ENCODE measurements at regions not wholly inside any gene's neighbourhood (a gene's known extent, or its start where the extent isn't known, plus 50 kb on each side); places are given as distances from the start of the nearest gene placed in this dataset.

DNA sequence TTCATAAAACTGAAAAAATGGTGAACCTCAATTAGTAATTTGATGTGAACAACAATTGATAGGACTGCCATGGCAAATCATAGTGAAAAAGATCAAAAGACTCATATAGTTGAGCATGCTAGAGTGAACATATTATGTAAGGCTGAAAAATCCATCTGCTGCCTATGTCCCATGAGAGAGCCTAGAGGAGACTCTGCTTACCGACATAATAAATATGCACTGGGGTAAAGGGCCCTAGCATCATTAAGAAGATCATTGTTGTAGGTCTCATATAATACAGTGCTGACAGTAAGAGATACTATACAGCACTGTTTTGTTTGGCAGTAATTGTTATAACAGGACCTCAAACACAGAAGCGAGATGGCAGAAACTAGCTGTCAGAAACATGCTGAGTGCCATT lies 229.0 kb downstream of the PABPC4L start:
- H3K36me3 ChIP-seq (ENCODE audit: control insufficient read depth in 1 of 2, insufficient read depth in 2 of 2, low read length in 2 of 2), result no peaks in the 10 kb centered on the region
- H3K9ac ChIP-seq (ENCODE audit: low read depth in 1 of 2, low read length in 2 of 2), result no peak overlapping the region
- no peaks in the 10 kb centered on the region for H3K27me3 ChIP-seq (ENCODE audit: control insufficient read depth in 1 of 2, insufficient read depth in 2 of 2, low read length in 2 of 2)
- H3K9me3 ChIP-seq (ENCODE audit: control insufficient read depth in 1 of 2, low read length in 2 of 2), result peaks cover 0 to 4% of the 10 kb centered on the region in 2 donors
- H3K4me3 ChIP-seq (ENCODE audit: low read depth in 1 of 2, low read length in 2 of 2), result no peak overlapping the region
- H3K4me1 ChIP-seq (ENCODE audit: control insufficient read depth in 1 of 2, insufficient read depth in 2 of 2, low read length in 2 of 2), result no peaks in the 10 kb centered on the region
- H3K27ac ChIP-seq (ENCODE audit: low read depth, low read length), result no peak overlapping the region

GRCh38 chr4:133969202-133969848 lies 232.3 kb downstream of the PABPC4L start:
- Histone ChIP-seq H3K9ac (ENCODE audit: low read depth in 1 of 2, low read length in 2 of 2) (no peak overlapping the region), H3K27ac (ENCODE audit: low read depth, low read length) (no peak overlapping the region), H3K4me1 (ENCODE audit: control insufficient read depth in 1 of 2, insufficient read depth in 2 of 2, low read length in 2 of 2) (no peaks in the 10 kb centered on the region), H3K27me3 (ENCODE audit: control insufficient read depth in 1 of 2, insufficient read depth in 2 of 2, low read length in 2 of 2) (no peaks in the 10 kb centered on the region), H3K9me3 (ENCODE audit: control insufficient read depth in 1 of 2, low read length in 2 of 2) (peaks cover 3 to 4% of the 10 kb centered on the region in 2 donors), H3K36me3 (ENCODE audit: control insufficient read depth in 1 of 2, insufficient read depth in 2 of 2, low read length in 2 of 2) (no peaks in the 10 kb centered on the region), H3K4me3 (ENCODE audit: low read depth in 1 of 2, low read length in 2 of 2) (no peak overlapping the region)

DNA sequence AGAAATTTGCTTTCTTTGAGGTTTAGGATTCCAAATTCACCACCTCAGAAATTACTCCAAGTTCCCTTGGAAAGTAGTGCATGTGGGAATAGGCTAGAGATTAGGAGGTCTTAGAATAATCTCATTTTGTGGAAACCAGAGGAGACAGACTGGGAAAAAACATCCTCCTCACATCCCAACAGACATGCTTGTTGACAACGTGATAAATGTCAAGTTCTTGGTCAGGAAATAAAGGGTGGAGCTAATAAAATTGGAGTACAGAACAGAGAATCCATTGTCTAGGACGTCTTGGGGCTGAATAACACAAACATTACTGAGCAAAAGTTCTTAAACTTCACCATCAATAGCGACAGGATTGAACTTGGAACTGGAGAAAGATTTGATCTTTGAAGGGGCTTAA lies 233.4 kb downstream of the PABPC4L start:
- H3K36me3 ChIP-seq (ENCODE audit: control insufficient read depth in 1 of 2, insufficient read depth in 2 of 2, low read length in 2 of 2), result no peaks in the 10 kb centered on the region
- H3K4me3 ChIP-seq (ENCODE audit: low read depth in 1 of 2, low read length in 2 of 2), result no peak overlapping the region
- H3K27ac ChIP-seq (ENCODE audit: low read depth, low read length), result no peak overlapping the region
- no peaks in the 10 kb centered on the region for H3K27me3 ChIP-seq (ENCODE audit: control insufficient read depth in 1 of 2, insufficient read depth in 2 of 2, low read length in 2 of 2)
- H3K9me3 ChIP-seq (ENCODE audit: control insufficient read depth in 1 of 2, low read length in 2 of 2), result peaks cover 4% of the 10 kb centered on the region in 2 donors
- no peaks in the 10 kb centered on the region for H3K4me1 ChIP-seq (ENCODE audit: control insufficient read depth in 1 of 2, insufficient read depth in 2 of 2, low read length in 2 of 2)
- H3K9ac ChIP-seq (ENCODE audit: low read depth in 1 of 2, low read length in 2 of 2), result no peak overlapping the region

- Histone ChIP-seq H3K27me3 (ENCODE audit: control insufficient read depth in 1 of 2, insufficient read depth in 2 of 2, low read length in 2 of 2) (no peaks in the 10 kb centered on the region), H3K36me3 (ENCODE audit: control insufficient read depth in 1 of 2, insufficient read depth in 2 of 2, low read length in 2 of 2) (no peaks in the 10 kb centered on the region), H3K9ac (ENCODE audit: low read depth in 1 of 2, low read length in 2 of 2) (no peak overlapping the region)
Measured at GRCh38 chr4:133960975-133961374, 240.6 kb downstream of the PABPC4L start.

DNA sequence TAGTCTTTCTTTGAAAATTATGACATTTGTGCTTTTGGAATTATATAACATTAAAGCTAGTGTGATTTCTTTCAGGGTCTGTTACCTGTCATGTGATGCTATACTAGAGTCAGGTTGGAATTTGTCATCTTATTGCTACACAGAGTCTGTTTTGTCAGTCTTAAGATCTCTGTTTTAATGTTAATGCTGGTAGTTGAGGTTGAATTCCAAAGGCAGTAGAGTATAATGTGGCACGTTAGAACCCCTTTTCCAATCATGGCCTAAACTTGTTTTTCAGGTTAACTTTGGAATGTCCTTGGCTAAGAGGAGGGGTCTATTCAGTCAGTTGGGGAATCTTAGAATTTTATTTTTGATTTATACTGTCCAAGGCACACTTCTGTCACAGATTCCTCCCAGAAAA lies 258.5 kb downstream of the PABPC4L start:
- no peak overlapping the region for H3K4me3 ChIP-seq (ENCODE audit: low read depth in 1 of 2, low read length in 2 of 2)
- no peak overlapping the region for H3K9ac ChIP-seq (ENCODE audit: low read depth in 1 of 2, low read length in 2 of 2)
- H3K27ac ChIP-seq (ENCODE audit: low read depth, low read length), result no peak overlapping the region
- peaks cover 0 to 4% of the 10 kb centered on the region in 2 donors for H3K9me3 ChIP-seq (ENCODE audit: control insufficient read depth in 1 of 2, low read length in 2 of 2)
- H3K36me3 ChIP-seq (ENCODE audit: control insufficient read depth in 1 of 2, insufficient read depth in 2 of 2, low read length in 2 of 2), result no peaks in the 10 kb centered on the region
- H3K27me3 ChIP-seq (ENCODE audit: control insufficient read depth in 1 of 2, insufficient read depth in 2 of 2, low read length in 2 of 2), result no peaks in the 10 kb centered on the region
- H3K4me1 ChIP-seq (ENCODE audit: control insufficient read depth in 1 of 2, insufficient read depth in 2 of 2, low read length in 2 of 2), result no peaks in the 10 kb centered on the region

More at GRCh38 chr4:133960975-133961374, 240.6 kb downstream of the PABPC4L start:
- H3K27ac ChIP-seq (ENCODE audit: low read depth, low read length), result no peak overlapping the region
- peaks cover 4 to 18% of the 10 kb centered on the region in 2 donors for H3K9me3 ChIP-seq (ENCODE audit: control insufficient read depth in 1 of 2, low read length in 2 of 2)
- no peak overlapping the region for H3K4me3 ChIP-seq (ENCODE audit: low read depth in 1 of 2, low read length in 2 of 2)
- no peaks in the 10 kb centered on the region for H3K4me1 ChIP-seq (ENCODE audit: control insufficient read depth in 1 of 2, insufficient read depth in 2 of 2, low read length in 2 of 2)

GRCh38 chr4:133938061-133938460 lies 263.5 kb downstream of the PABPC4L start:
- Histone ChIP-seq H3K4me1 (ENCODE audit: control insufficient read depth in 1 of 2, insufficient read depth in 2 of 2, low read length in 2 of 2) (no peaks in the 10 kb centered on the region), H3K9ac (ENCODE audit: low read depth in 1 of 2, low read length in 2 of 2) (no peak overlapping the region), H3K36me3 (ENCODE audit: control insufficient read depth in 1 of 2, insufficient read depth in 2 of 2, low read length in 2 of 2) (no peaks in the 10 kb centered on the region), H3K4me3 (ENCODE audit: low read depth in 1 of 2, low read length in 2 of 2) (no peak overlapping the region), H3K27me3 (ENCODE audit: control insufficient read depth in 1 of 2, insufficient read depth in 2 of 2, low read length in 2 of 2) (no peaks in the 10 kb centered on the region), H3K27ac (ENCODE audit: low read depth, low read length) (no peak overlapping the region), H3K9me3 (ENCODE audit: control insufficient read depth in 1 of 2, low read length in 2 of 2) (peaks cover 0 to 4% of the 10 kb centered on the region in 2 donors)

- Histone ChIP-seq H3K27me3 (ENCODE audit: control insufficient read depth in 1 of 2, insufficient read depth in 2 of 2, low read length in 2 of 2) (no peaks in the 10 kb centered on the region), H3K4me3 (ENCODE audit: low read depth in 1 of 2, low read length in 2 of 2) (no peak overlapping the region), H3K27ac (ENCODE audit: low read depth, low read length) (no peak overlapping the region), H3K9me3 (ENCODE audit: control insufficient read depth in 1 of 2, low read length in 2 of 2) (peaks cover 0 to 15% of the 10 kb centered on the region in 2 donors), H3K4me1 (ENCODE audit: control insufficient read depth in 1 of 2, insufficient read depth in 2 of 2, low read length in 2 of 2) (no peaks in the 10 kb centered on the region), H3K9ac (ENCODE audit: low read depth in 1 of 2, low read length in 2 of 2) (no peak overlapping the region), H3K36me3 (ENCODE audit: control insufficient read depth in 1 of 2, insufficient read depth in 2 of 2, low read length in 2 of 2) (no peaks in the 10 kb centered on the region)
Measured at GRCh38 chr4:133929531-133930239, 271.9 kb downstream of the PABPC4L start.

DNA sequence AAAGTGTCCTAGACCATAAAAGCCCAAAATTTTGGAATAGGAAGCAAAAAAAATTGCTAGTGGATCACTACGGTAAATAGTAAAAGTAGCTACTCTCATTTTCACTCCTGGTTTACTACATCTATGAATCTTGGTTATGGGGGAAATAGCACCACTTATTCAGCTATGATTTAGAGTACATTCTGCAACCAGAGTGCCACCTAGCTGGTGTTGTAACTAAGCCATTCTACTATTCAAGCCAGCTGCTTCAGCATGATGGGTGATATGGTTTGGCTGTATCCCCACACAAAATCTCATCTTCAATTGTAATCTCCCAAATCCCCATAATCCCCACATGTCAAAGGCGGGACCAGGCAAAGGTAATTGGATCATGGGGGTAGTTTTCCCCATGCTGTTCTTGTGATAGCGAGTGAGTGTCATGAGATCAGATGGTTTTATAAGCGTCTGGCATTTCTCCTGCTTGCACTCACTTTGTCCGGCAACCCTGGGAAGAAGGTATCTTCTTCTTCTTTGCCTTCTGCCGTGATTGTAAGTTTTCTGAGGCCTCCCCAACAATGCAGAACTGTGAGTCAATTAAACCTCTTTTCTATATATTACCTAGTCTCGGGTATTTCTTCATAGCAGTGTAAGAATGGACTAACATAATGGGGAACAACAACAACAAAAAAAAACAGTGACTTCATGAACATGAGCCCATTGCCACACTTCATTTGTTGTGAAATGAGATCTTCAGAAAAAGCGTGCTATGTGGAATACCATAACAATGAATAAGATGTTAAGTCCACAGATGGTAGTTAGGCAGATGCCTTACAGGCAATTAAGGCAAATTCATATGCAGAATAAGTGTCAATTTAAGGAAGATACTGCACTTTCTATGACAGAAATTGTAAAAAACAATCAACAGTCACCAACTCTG lies 280.1 kb downstream of the PABPC4L start:
- H3K9me3 ChIP-seq (ENCODE audit: control insufficient read depth in 1 of 2, low read length in 2 of 2), result peaks cover 0 to 9% of the 10 kb centered on the region in 2 donors
- no peak overlapping the region for H3K27ac ChIP-seq (ENCODE audit: low read depth, low read length)
- no peaks in the 10 kb centered on the region for H3K27me3 ChIP-seq (ENCODE audit: control insufficient read depth in 1 of 2, insufficient read depth in 2 of 2, low read length in 2 of 2)
- no peak overlapping the region for H3K4me3 ChIP-seq (ENCODE audit: low read depth in 1 of 2, low read length in 2 of 2)
- H3K36me3 ChIP-seq (ENCODE audit: control insufficient read depth in 1 of 2, insufficient read depth in 2 of 2, low read length in 2 of 2), result no peaks in the 10 kb centered on the region
- H3K9ac ChIP-seq (ENCODE audit: low read depth in 1 of 2, low read length in 2 of 2), result no peak overlapping the region
- no peaks in the 10 kb centered on the region for H3K4me1 ChIP-seq (ENCODE audit: control insufficient read depth in 1 of 2, insufficient read depth in 2 of 2, low read length in 2 of 2)

DNA sequence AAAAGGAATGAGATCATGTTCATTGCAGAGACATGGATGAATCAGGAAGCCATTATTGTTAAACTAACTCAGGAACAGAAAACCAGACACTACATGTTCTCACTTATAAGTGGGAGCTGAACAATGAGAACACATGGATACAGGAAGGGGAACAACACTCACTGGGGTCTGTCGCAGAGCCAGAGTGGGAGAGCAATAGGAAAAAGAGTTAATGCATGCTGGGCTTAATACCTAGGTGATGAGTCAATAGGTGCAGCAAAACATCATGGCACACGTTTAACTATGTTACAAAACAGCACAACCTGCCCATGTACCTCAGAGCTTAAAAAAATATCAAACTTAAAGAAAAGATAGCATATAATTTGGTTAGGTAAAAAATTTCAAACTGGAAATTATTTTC lies 281.4 kb downstream of the PABPC4L start:
- Histone ChIP-seq H3K9me3 (ENCODE audit: control insufficient read depth in 1 of 2, low read length in 2 of 2) (peaks cover 0 to 3% of the 10 kb centered on the region in 2 donors), H3K27me3 (ENCODE audit: control insufficient read depth in 1 of 2, insufficient read depth in 2 of 2, low read length in 2 of 2) (no peaks in the 10 kb centered on the region), H3K4me1 (ENCODE audit: control insufficient read depth in 1 of 2, insufficient read depth in 2 of 2, low read length in 2 of 2) (no peaks in the 10 kb centered on the region), H3K4me3 (ENCODE audit: low read depth in 1 of 2, low read length in 2 of 2) (no peak overlapping the region), H3K36me3 (ENCODE audit: control insufficient read depth in 1 of 2, insufficient read depth in 2 of 2, low read length in 2 of 2) (no peaks in the 10 kb centered on the region), H3K27ac (ENCODE audit: low read depth, low read length) (no peak overlapping the region), H3K9ac (ENCODE audit: low read depth in 1 of 2, low read length in 2 of 2) (no peak overlapping the region)

DNA sequence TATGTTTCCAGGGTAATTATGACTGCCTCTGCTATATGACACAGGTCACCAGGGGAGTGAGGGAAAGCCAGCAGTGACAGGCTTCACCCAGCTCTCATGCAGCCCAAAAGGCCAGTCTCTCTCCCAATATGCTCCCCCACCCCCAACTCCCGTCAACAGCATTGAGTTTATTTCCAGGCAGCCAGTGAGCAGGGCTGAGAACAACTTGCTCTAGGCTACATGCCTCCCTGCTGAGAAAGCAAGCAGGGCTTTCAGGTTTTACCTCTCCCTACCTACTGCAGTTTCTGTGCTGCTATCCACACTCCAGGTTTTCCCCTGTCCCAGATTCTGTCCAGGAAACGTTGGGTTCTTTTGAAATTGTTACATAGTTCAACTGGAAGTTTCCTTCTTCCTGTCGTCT lies 291.4 kb downstream of the PABPC4L start:
- H3K4me3 ChIP-seq (ENCODE audit: low read depth in 1 of 2, low read length in 2 of 2), result no peak overlapping the region
- H3K36me3 ChIP-seq (ENCODE audit: control insufficient read depth in 1 of 2, insufficient read depth in 2 of 2, low read length in 2 of 2), result no peaks in the 10 kb centered on the region
- H3K9me3 ChIP-seq (ENCODE audit: control insufficient read depth in 1 of 2, low read length in 2 of 2), result peaks cover 5 to 23% of the 10 kb centered on the region in 2 donors
- H3K27me3 ChIP-seq (ENCODE audit: control insufficient read depth in 1 of 2, insufficient read depth in 2 of 2, low read length in 2 of 2), result no peaks in the 10 kb centered on the region
- H3K9ac ChIP-seq (ENCODE audit: low read depth in 1 of 2, low read length in 2 of 2), result no peak overlapping the region
- H3K27ac ChIP-seq (ENCODE audit: low read depth, low read length), result no peak overlapping the region
- H3K4me1 ChIP-seq (ENCODE audit: control insufficient read depth in 1 of 2, insufficient read depth in 2 of 2, low read length in 2 of 2), result no peaks in the 10 kb centered on the region
